GM12874 (cell line): ENCODE measurements at regions not wholly inside any gene's neighbourhood (a gene's known extent, or its start where the extent isn't known, plus 50 kb on each side); places are given as distances from the start of the nearest gene placed in this dataset.

Experiments
- CTCF ChIP-seq: IDR thresholded peaks from 2 replicates; pipeline ENCODE4 v1.5.1; 2011; ENCODE audit warnings: low read depth, mild to moderate bottlenecking, control low read depth, low read length, moderate library complexity; ENCODE audit not compliant: insufficient read depth

GRCh38 chr19:16024266-16025107 is 51.8 kb upstream of the TPM4 start:
- no peak for TF ChIP-seq CTCF

GRCh38 chr19:16025108-16026101 is 50.9 kb upstream of the TPM4 start:
- TF ChIP-seq CTCF: peak; percentile 39; the same call in 1 of the 2 replicates

- TF ChIP-seq CTCF: no peak
Observed at GRCh38 chr19:16026131-16026530, 50.2 kb upstream of the TPM4 start.
